Neuronal stem cell (in vitro differentiated cells): ENCODE measurements at regions not wholly inside any gene's neighbourhood (a gene's known extent, or its start where the extent isn't known, plus 50 kb on each side); places are given as distances from the start of the nearest gene placed in this dataset.

Source experiments
- DNase-seq: peaks from one replicate; pipeline ENCODE4 v3.0.0-alpha.2; 2013; ENCODE audit warnings: low spot score
- H2AFZ ChIP-seq: one replicate; pipeline ENCODE4 v1.6.1; 2013; ENCODE audit warnings: mild to moderate bottlenecking, low read length, inconsistent platforms
- H2AK5ac ChIP-seq: 2 replicates; pipeline ENCODE4 v1.6.1; 2013; ENCODE audit warnings: low read depth, mild to moderate bottlenecking, inconsistent platforms, low read length, moderate library complexity, mixed read lengths
- H2BK120ac ChIP-seq: 2 replicates; pipeline ENCODE4 v1.6.1; 2013; ENCODE audit warnings: low read depth, mild to moderate bottlenecking, inconsistent platforms, low read length, moderate library complexity, mixed read lengths
- H2BK12ac ChIP-seq: one replicate; pipeline ENCODE4 v1.6.1; 2013; ENCODE audit warnings: low read length, inconsistent platforms
- H2BK15ac ChIP-seq: 2 replicates; pipeline ENCODE4 v1.6.1; 2013; ENCODE audit warnings: mild to moderate bottlenecking, low read length, inconsistent platforms, mixed read lengths
- H2BK5ac ChIP-seq: one replicate; pipeline ENCODE4 v1.6.1; 2013; ENCODE audit warnings: inconsistent platforms, mild to moderate bottlenecking, low read length, moderate library complexity
- H3K14ac ChIP-seq: one replicate; pipeline ENCODE4 v1.6.1; 2013; ENCODE audit warnings: low read length, inconsistent platforms
- H3K18ac ChIP-seq: 2 replicates; pipeline ENCODE4 v1.6.1; 2013; ENCODE audit warnings: low read length, inconsistent platforms
- H3K23ac ChIP-seq: 2 replicates; pipeline ENCODE4 v1.6.1; 2013; ENCODE audit warnings: low read depth, mild to moderate bottlenecking, mixed read lengths, low read length, inconsistent platforms; ENCODE audit not compliant: poor library complexity
- H3K27ac ChIP-seq: replicated peaks from 3 replicates; pipeline ENCODE4 v1.5.1; 2013; ENCODE audit warnings: low read length, inconsistent platforms
- H3K27me3 ChIP-seq, 3 experiments: 2 replicates each; pipeline ENCODE4 v1.6.1; 2013; ENCODE audit warnings: low read length in 3 of 3, mild to moderate bottlenecking in 2 of 3, inconsistent platforms in 1 of 3, low read depth in 1 of 3, mixed read lengths in 1 of 3, moderate library complexity in 1 of 3; ENCODE audit not compliant: control insufficient read depth in 3 of 3, insufficient read depth in 3 of 3
- H3K36me3 ChIP-seq, 2 donors: replicated peaks in 1 of 2; 2 replicates each; pipeline ENCODE4 v1.6.1; 2013; ENCODE audit warnings: low read length in 2 of 2; ENCODE audit not compliant: control insufficient read depth in 2 of 2, insufficient read depth in 2 of 2
- H3K4ac ChIP-seq: 2 replicates; pipeline ENCODE4 v1.6.1; 2013; ENCODE audit warnings: inconsistent platforms, mild to moderate bottlenecking, low read length, moderate library complexity
- H3K4me1 ChIP-seq, 2 donors: 1 replicate in 1 of 2; 2 replicates in 1 of 2; pipeline ENCODE4 v1.6.1; 2013; ENCODE audit warnings: low read length in 2 of 2, low read depth in 1 of 2; ENCODE audit not compliant: control insufficient read depth in 2 of 2, insufficient read depth in 1 of 2
- H3K4me2 ChIP-seq: one replicate; pipeline ENCODE4 v1.6.1; 2013; ENCODE audit warnings: mild to moderate bottlenecking, low read length, inconsistent platforms; ENCODE audit not compliant: insufficient read depth, poor library complexity, severe bottlenecking
- H3K4me3 ChIP-seq, 2 donors: 2 replicates each; pipeline ENCODE4 v1.5.1; 2013; ENCODE audit warnings: low read length in 2 of 2, mild to moderate bottlenecking in 2 of 2, inconsistent platforms in 1 of 2, moderate library complexity in 1 of 2
- H3K79me1 ChIP-seq: one replicate; pipeline ENCODE4 v1.6.1; 2013; ENCODE audit warnings: low read depth, mild to moderate bottlenecking, inconsistent platforms, low read length, moderate library complexity
- H3K9ac ChIP-seq: one replicate; pipeline ENCODE4 v1.6.1; 2013; ENCODE audit warnings: mild to moderate bottlenecking, low read depth, low read length, inconsistent platforms; ENCODE audit not compliant: poor library complexity
- H3K9me3 ChIP-seq, 2 donors: replicated peaks in 1 of 2; 2 replicates each; pipeline versions ENCODE3 to v1.6.1; 2013; ENCODE audit warnings: low read length in 2 of 2, mild to moderate bottlenecking in 2 of 2, inconsistent platforms in 1 of 2, low read depth in 1 of 2, mixed read lengths in 1 of 2, moderate library complexity in 1 of 2; ENCODE audit not compliant: control insufficient read depth in 2 of 2, insufficient read depth in 1 of 2
- H4K8ac ChIP-seq: one replicate; pipeline ENCODE4 v1.6.1; 2013; ENCODE audit warnings: low read depth, mild to moderate bottlenecking, inconsistent platforms, low read length, moderate library complexity
- H4K91ac ChIP-seq: one replicate; pipeline ENCODE4 v1.6.1; 2013; ENCODE audit warnings: low read length, low read depth, mild to moderate bottlenecking, inconsistent platforms; ENCODE audit not compliant: poor library complexity
- WGBS, 2 donors: extraction: QIAGEN DNeasy Blood & Tissue Kit; methylation state at CpG; one replicate each; pipeline ENCODE4 v1.1.7; 2013; ENCODE audit warnings: missing lambda C conversion rate in 2 of 2, mixed read lengths in 1 of 2; ENCODE audit not compliant: insufficient read length in 2 of 2, insufficient replicate concordance in 1 of 2; ENCODE audit errors: extremely low coverage in 2 of 2; 5-methylcytosine and 5-hydroxymethylcytosine counted together

GRCh38 chr5:26321278-26321677 lies 717.1 kb downstream of the CDH9 start:
- no peak overlapping the region for H2BK5ac ChIP-seq
- H3K4me1 ChIP-seq: no peaks in the 10 kb centered on the region
- peaks cover 0 to 2% of the 10 kb centered on the region in 2 donors for H3K9me3 ChIP-seq
- H3K36me3 ChIP-seq: no peaks in the 10 kb centered on the region
- H2BK15ac ChIP-seq: no peak overlapping the region
- H3K18ac ChIP-seq: no peak overlapping the region
- H3K4ac ChIP-seq: no peak overlapping the region
- no peak overlapping the region for H3K23ac ChIP-seq
- H3K79me1 ChIP-seq: no peaks in the 10 kb centered on the region
- WGBS, 2 donors: no CpG with 5 or more reads among the region's 2 CpGs
- no peak overlapping the region for H3K4me2 ChIP-seq
- H2AK5ac ChIP-seq: no peak overlapping the region
- no peak overlapping the region for H3K14ac ChIP-seq
- H4K8ac ChIP-seq: no peak overlapping the region
- H2BK120ac ChIP-seq: no peak overlapping the region
- no peaks in the 10 kb centered on the region for H3K27me3 ChIP-seq
- no peak overlapping the region for H3K27ac ChIP-seq
- no peak overlapping the region for H4K91ac ChIP-seq
- H2BK12ac ChIP-seq: no peak overlapping the region
- no peak overlapping the region for H3K9ac ChIP-seq
- H3K4me3 ChIP-seq: no peak overlapping the region
- DNase-seq: no peak
- H2AFZ ChIP-seq: no peak overlapping the region

GRCh38 chr5:26310415-26310814 lies 728.0 kb downstream of the CDH9 start:
- no peaks in the 10 kb centered on the region for H3K9me3 ChIP-seq
- H3K4me3 ChIP-seq: no peak overlapping the region
- H3K4me1 ChIP-seq: no peaks in the 10 kb centered on the region
- H2BK5ac ChIP-seq: no peak overlapping the region
- no peak overlapping the region for H3K27ac ChIP-seq
- no peak overlapping the region for H3K18ac ChIP-seq
- H3K79me1 ChIP-seq: no peaks in the 10 kb centered on the region
- H2BK120ac ChIP-seq: no peak overlapping the region
- WGBS, 2 donors: no CpG with 5 or more reads among the region's 2 CpGs
- H3K14ac ChIP-seq: no peak overlapping the region
- no peak overlapping the region for H3K4ac ChIP-seq
- H3K36me3 ChIP-seq: no peaks in the 10 kb centered on the region
- no peak overlapping the region for H4K91ac ChIP-seq
- no peak overlapping the region for H2AFZ ChIP-seq
- H2BK15ac ChIP-seq: no peak overlapping the region
- no peak overlapping the region for H3K9ac ChIP-seq
- no peak overlapping the region for H4K8ac ChIP-seq
- DNase-seq: no peak
- H3K4me2 ChIP-seq: no peak overlapping the region
- H3K27me3 ChIP-seq: no peaks in the 10 kb centered on the region
- no peak overlapping the region for H2BK12ac ChIP-seq
- H3K23ac ChIP-seq: no peak overlapping the region
- H2AK5ac ChIP-seq: no peak overlapping the region

GRCh38 chr5:26295541-26295940 lies 742.8 kb downstream of the CDH9 start:
- Histone ChIP-seq H3K4me1 (no peaks in the 10 kb centered on the region), H3K18ac (no peak overlapping the region), H2AK5ac (no peak overlapping the region), H2BK120ac (no peak overlapping the region), H2BK15ac (no peak overlapping the region), H3K4me3 (no peak overlapping the region), H3K27ac (no peak overlapping the region), H2BK12ac (no peak overlapping the region), H3K9ac (no peak overlapping the region), H3K9me3 (no peaks in the 10 kb centered on the region), H3K79me1 (no peaks in the 10 kb centered on the region), H3K4me2 (no peak overlapping the region), H3K27me3 (no peaks in the 10 kb centered on the region), H3K4ac (no peak overlapping the region), H2BK5ac (no peak overlapping the region), H2AFZ (no peak overlapping the region), H3K36me3 (no peaks in the 10 kb centered on the region), H3K14ac (no peak overlapping the region), H3K23ac (no peak overlapping the region), H4K8ac (no peak overlapping the region), H4K91ac (no peak overlapping the region)
- DNase-seq: no peak
- WGBS, 2 donors: no CpG with 5 or more reads among the region's 1 CpG

GRCh38 chr5:26282190-26282589 lies 756.2 kb downstream of the CDH9 start:
- DNase-seq: no peak
- H3K18ac ChIP-seq: no peak overlapping the region
- no peak overlapping the region for H2BK120ac ChIP-seq
- H3K14ac ChIP-seq: no peak overlapping the region
- no peak overlapping the region for H2BK15ac ChIP-seq
- H3K27me3 ChIP-seq: no peaks in the 10 kb centered on the region
- no peak overlapping the region for H2AFZ ChIP-seq
- no peak overlapping the region for H2AK5ac ChIP-seq
- H3K4me2 ChIP-seq: no peak overlapping the region
- no peak overlapping the region for H2BK12ac ChIP-seq
- H2BK5ac ChIP-seq: no peak overlapping the region
- no peaks in the 10 kb centered on the region for H3K4me1 ChIP-seq
- no peak overlapping the region for H4K91ac ChIP-seq
- H3K4ac ChIP-seq: no peak overlapping the region
- no peak overlapping the region for H3K27ac ChIP-seq
- no peak overlapping the region for H3K9ac ChIP-seq
- no peak overlapping the region for H4K8ac ChIP-seq
- no peaks in the 10 kb centered on the region for H3K36me3 ChIP-seq
- no peak overlapping the region for H3K23ac ChIP-seq
- no peaks in the 10 kb centered on the region for H3K79me1 ChIP-seq
- H3K4me3 ChIP-seq: no peak overlapping the region
- WGBS, 2 donors: no CpG with 5 or more reads among the region's 1 CpG
- no peaks in the 10 kb centered on the region for H3K9me3 ChIP-seq
